ENCODE measurements at regions not wholly inside any gene's neighbourhood (a gene's known extent, or its start where the extent isn't known, plus 50 kb on each side); places are given as distances from the start of the nearest gene placed in this dataset.

DNA sequence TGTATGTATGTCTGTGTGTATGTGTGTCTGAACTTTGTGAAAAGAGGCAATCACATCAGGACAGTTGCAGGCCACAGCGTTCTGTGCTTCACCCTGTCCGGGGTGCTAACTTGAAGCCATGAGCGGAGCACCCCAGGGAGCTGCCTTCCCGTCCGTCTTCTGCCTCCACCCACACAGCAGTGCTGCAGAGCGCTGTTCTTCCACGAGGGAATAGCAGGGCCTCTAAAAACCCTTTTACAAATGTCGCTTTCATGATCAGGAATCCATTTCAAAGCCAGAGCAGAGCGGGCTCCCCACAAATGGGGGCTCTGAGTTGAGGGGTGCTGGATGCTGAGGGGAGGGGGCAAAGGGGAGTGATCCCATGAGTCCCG lies 131.5 kb downstream of the RNASET2 start:
- Histone ChIP-seq H3K27ac (no peak overlapping the region), H3K9me3 (no peaks in the 10 kb centered on the region), H3K4me1 (ENCODE audit: control insufficient read depth in 1 of 2, low read depth in 2 of 2) (no peaks in the 10 kb centered on the region), H3K27me3 (replicated peaks; ENCODE audit: insufficient read depth) (no peaks in the 10 kb centered on the region), H3K36me3 (no peaks in the 10 kb centered on the region), H3K4me3 (no peak overlapping the region)
- ATAC-seq (ENCODE audit: insufficient number of reproducible peaks, low FRiP score, low read depth) (no peak), DNase-seq (ENCODE audit: low spot score) (no peak)
- TF ChIP-seq, protein P1, sequence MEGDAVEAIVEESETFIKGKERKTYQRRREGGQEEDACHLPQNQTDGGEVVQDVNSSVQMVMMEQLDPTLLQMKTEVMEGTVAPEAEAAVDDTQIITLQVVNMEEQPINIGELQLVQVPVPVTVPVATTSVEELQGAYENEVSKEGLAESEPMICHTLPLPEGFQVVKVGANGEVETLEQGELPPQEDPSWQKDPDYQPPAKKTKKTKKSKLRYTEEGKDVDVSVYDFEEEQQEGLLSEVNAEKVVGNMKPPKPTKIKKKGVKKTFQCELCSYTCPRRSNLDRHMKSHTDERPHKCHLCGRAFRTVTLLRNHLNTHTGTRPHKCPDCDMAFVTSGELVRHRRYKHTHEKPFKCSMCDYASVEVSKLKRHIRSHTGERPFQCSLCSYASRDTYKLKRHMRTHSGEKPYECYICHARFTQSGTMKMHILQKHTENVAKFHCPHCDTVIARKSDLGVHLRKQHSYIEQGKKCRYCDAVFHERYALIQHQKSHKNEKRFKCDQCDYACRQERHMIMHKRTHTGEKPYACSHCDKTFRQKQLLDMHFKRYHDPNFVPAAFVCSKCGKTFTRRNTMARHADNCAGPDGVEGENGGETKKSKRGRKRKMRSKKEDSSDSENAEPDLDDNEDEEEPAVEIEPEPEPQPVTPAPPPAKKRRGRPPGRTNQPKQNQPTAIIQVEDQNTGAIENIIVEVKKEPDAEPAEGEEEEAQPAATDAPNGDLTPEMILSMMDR (IDR thresholded peaks at IDR 0.05) = no peak

DNA sequence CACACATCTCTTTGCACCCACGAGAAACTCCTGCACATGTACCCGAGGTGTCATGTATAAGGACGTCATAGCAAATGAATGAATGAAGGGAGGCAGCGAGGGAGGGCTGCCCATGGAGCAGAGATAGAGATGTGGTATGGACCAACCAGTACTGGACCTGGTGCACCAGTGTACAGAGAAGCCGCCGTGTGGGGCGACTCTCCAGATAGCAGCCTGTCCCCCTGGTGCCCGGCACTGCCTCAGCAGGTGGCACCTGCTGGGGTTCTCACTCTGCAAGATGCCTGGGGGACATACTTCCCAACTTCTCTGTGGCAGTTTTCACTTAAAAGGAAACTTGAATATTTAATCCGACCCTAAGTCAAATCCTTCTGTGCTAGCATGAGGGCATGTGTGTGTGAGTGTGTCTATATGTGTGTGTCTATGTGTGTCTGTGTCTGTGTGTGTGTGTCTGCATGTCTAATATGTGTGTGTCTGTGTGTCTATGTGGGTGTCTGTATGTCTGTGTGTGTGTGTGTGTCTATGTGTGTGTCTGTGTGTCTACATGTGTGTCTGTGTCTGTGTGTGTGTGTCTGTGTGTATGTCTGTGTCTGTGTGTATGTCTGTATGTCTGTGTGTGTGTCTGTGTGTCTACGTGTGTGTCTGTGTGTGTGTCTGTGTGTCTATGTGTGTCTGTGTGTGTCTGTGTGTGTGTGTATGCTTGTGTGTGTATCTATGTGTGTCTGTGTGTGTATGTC lies 132.0 kb downstream of the RNASET2 start:
- ATAC-seq (ENCODE audit: insufficient number of reproducible peaks, low FRiP score, low read depth) = no peak
- Histone ChIP-seq H3K27ac (no peak overlapping the region), H3K36me3 (no peaks in the 10 kb centered on the region), H3K4me1 (ENCODE audit: control insufficient read depth in 1 of 2, low read depth in 2 of 2) (no peaks in the 10 kb centered on the region), H3K4me3 (no peak overlapping the region), H3K9me3 (no peaks in the 10 kb centered on the region), H3K27me3 (replicated peaks; ENCODE audit: insufficient read depth) (no peaks in the 10 kb centered on the region)
- TF ChIP-seq, protein P1 (IDR thresholded peaks at IDR 0.05) = no peak
- no peak for DNase-seq (ENCODE audit: low spot score)

DNA sequence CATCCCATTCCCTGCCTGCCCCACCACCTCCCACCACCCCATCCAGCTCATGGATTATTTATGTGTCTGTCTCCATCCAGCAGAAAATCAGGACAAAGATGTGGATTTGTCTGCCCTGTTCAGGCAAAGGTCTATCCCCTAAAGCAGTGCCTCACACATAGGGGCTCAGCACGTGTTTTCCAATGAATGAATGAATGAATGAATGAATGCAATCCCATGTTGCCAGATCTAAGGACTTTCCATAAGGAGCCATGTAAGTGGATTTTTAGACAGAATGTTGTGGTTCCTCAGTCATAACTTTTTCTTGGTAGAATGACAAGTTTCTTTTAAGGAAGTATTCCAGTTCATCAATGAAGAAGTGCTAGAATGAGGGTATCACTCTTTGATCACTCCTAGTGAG lies 133.7 kb downstream of the RNASET2 start:
- TF ChIP-seq, protein P1 (IDR thresholded peaks at IDR 0.05) = no peak
- no peak overlapping the region for H3K4me3 ChIP-seq
- DNase-seq (ENCODE audit: low spot score) (no peak), ATAC-seq (ENCODE audit: insufficient number of reproducible peaks, low FRiP score, low read depth) (no peak)
- H3K9me3 ChIP-seq = no peaks in the 10 kb centered on the region
- no peaks in the 10 kb centered on the region for H3K4me1 ChIP-seq (ENCODE audit: control insufficient read depth in 1 of 2, low read depth in 2 of 2)
- H3K27me3 ChIP-seq (replicated peaks; ENCODE audit: insufficient read depth) = no peaks in the 10 kb centered on the region
- H3K36me3 ChIP-seq = no peaks in the 10 kb centered on the region
- no peak overlapping the region for H3K27ac ChIP-seq

DNA sequence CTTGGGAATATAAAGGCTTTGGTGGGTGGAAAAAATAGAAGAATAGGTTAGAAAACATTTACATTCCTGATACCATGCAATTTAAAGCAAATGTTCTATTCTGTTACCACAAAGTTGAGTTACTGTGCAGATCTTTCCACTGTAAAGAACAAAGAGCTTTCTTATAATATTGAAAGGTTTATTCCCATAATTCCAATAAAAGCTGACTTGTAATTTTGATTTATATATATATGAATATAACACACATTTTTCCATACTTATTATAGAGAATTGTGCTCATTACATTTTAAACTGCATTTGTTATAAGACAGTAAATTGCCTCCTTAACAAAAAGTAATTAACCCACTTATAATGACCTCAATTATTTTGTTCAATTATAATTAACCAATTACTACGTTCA lies 135.9 kb downstream of the RNASET2 start:
- H3K4me1 ChIP-seq (ENCODE audit: control insufficient read depth in 1 of 2, low read depth in 2 of 2) = no peaks in the 10 kb centered on the region
- no peaks in the 10 kb centered on the region for H3K9me3 ChIP-seq

DNA sequence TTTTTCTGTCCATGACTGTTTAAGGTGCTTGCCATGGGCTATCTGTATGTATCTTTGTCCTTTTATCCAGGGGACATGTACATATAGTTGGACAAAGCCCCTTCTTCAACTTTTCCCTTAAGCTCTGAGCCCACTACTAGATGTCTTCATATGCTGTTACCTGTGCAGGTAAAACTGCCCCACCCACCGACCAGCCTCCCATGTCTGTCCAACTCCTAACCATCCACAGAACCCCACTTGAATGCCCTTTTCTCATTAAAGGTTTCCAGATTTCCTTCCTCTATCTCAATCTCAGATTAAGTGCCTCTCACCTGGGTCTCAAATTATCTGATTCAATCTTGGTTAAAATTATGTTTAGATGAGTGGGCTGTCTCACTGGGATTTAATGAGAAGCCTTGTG lies 136.3 kb downstream of the RNASET2 start:
- no peaks in the 10 kb centered on the region for H3K9me3 ChIP-seq
- ATAC-seq (ENCODE audit: insufficient number of reproducible peaks, low FRiP score, low read depth) (no peak), DNase-seq (ENCODE audit: low spot score) (no peak)
- H3K36me3 ChIP-seq = no peaks in the 10 kb centered on the region
- H3K27me3 ChIP-seq (replicated peaks; ENCODE audit: insufficient read depth) = no peaks in the 10 kb centered on the region
- no peaks in the 10 kb centered on the region for H3K4me1 ChIP-seq (ENCODE audit: control insufficient read depth in 1 of 2, low read depth in 2 of 2)
- H3K27ac ChIP-seq = no peak overlapping the region
- TF ChIP-seq, protein P1 (IDR thresholded peaks at IDR 0.05) = no peak
- no peak overlapping the region for H3K4me3 ChIP-seq

More for the DNA sequence above, 135.9 kb downstream of the RNASET2 start:
- H3K36me3 ChIP-seq = no peaks in the 10 kb centered on the region
- H3K27ac ChIP-seq = no peak overlapping the region
- no peak for ATAC-seq (ENCODE audit: insufficient number of reproducible peaks, low FRiP score, low read depth)
- TF ChIP-seq, protein P1 (IDR thresholded peaks at IDR 0.05) = no peak
- DNase-seq (ENCODE audit: low spot score) = no peak
- no peaks in the 10 kb centered on the region for H3K27me3 ChIP-seq (replicated peaks; ENCODE audit: insufficient read depth)
- no peak overlapping the region for H3K4me3 ChIP-seq
